Panc1 (cell line): ENCODE measurements at regions not wholly inside any gene's neighbourhood (a gene's known extent, or its start where the extent isn't known, plus 50 kb on each side); places are given as distances from the start of the nearest gene placed in this dataset.

Experiments used
- ATAC-seq: fragments of 200-7000 bp; cut with Tn5 transposase; 2 replicates; pipeline ENCODE4 v1.9.1; 2020; ENCODE audit warnings: mild to moderate bottlenecking, moderate library complexity
- BruUV-seq: library from RNA; stranded (reverse); fragments of 400-500 nt; replicated peaks from 2 replicates; lab custom pipeline; 2021; lab: Mats Ljungman, UMichigan
- CTCF ChIA-PET: fragments of 300-600 bp; sonication (Branson Sonifier 250); formaldehyde crosslinking; loops from one replicate; lab custom pipeline; 2022; ENCODE audit warnings: antibody characterized with exemption; lab: Charles Lee
- POLR2A ChIA-PET: fragments of 300-600 bp; sonication (Branson Sonifier 250); formaldehyde crosslinking; loops from one replicate; lab custom pipeline; 2022; ENCODE audit warnings: antibody characterized with exemption; lab: Charles Lee
- DNase-seq: peaks from one replicate; pipeline ENCODE4 v3.0.0-alpha.2; 2010; ENCODE audit warnings: low read depth, low spot score
- H3K27ac ChIP-seq: 2 replicates; pipeline ENCODE4 v1.5.1; 2011; ENCODE audit warnings: mild to moderate bottlenecking, low read length, inconsistent platforms
- H3K27me3 ChIP-seq: fragments of 200-500 bp; sonication (Bioruptor generic); 2 replicates; pipeline ENCODE4 v1.6.0; 2014; ENCODE audit warnings: low read length, inconsistent platforms; ENCODE audit not compliant: control insufficient read depth, insufficient read depth
- H3K36me3 ChIP-seq: fragments of 200-500 bp; sonication (Bioruptor generic); 2 replicates; pipeline ENCODE4 v1.5.1; 2014; ENCODE audit warnings: inconsistent platforms, mild to moderate bottlenecking, low read length, moderate library complexity; ENCODE audit not compliant: control insufficient read depth, insufficient read depth
- H3K4me1 ChIP-seq: 2 replicates; pipeline ENCODE4 v1.5.1; 2011; ENCODE audit warnings: inconsistent platforms, mild to moderate bottlenecking, low read length, moderate library complexity; ENCODE audit not compliant: control insufficient read depth, insufficient read depth
- H3K4me3 ChIP-seq, 2 experiments: 2 replicates each; pipeline ENCODE4 v1.5.1; 2011 to 2012; ENCODE audit warnings: low read depth in 2 of 2, low read length in 2 of 2, mild to moderate bottlenecking in 2 of 2, inconsistent platforms in 1 of 2, moderate library complexity in 1 of 2
- H3K9me3 ChIP-seq: fragments of 200-500 bp; sonication (Bioruptor generic); 2 replicates; pipeline ENCODE4 v1.5.1; 2014; ENCODE audit warnings: low read depth, mild to moderate bottlenecking, inconsistent platforms, low read length, moderate library complexity; ENCODE audit not compliant: control insufficient read depth, insufficient read depth
- CTCF ChIP-seq: fragments of 450-650 bp; IDR thresholded peaks from 2 replicates; pipeline ENCODE4 v1.5.1; 2017; ENCODE audit warnings: mild to moderate bottlenecking
- POLR2AphosphoS5 ChIP-seq: IDR thresholded peaks from 2 replicates; pipeline ENCODE4 v1.6.1; 2012; ENCODE audit warnings: mild to moderate bottlenecking, low read depth, low read length, moderate library complexity
- REST ChIP-seq, 2 experiments: IDR thresholded peaks; 2 replicates each; pipeline ENCODE4 v1.6.1; 2011 to 2012; ENCODE audit warnings: low read depth in 2 of 2, control low read depth in 1 of 2, low read length in 1 of 2, mild to moderate bottlenecking in 1 of 2, moderate library complexity in 1 of 2; ENCODE audit not compliant: insufficient read depth in 1 of 2
- SIN3A ChIP-seq: IDR thresholded peaks from 2 replicates; pipeline ENCODE4 v1.6.1; 2012; ENCODE audit warnings: low read depth, mild to moderate bottlenecking, low read length, moderate library complexity, borderline replicate concordance; ENCODE audit not compliant: insufficient read depth
- TCF7L2 ChIP-seq: IDR thresholded peaks from 2 replicates; pipeline ENCODE4 v1.6.1; 2011; ENCODE audit warnings: mild to moderate bottlenecking, low read depth, low read length, inconsistent platforms
- in situ Hi-C: cut with HindIII; loops from 2 replicates; pipeline ENCODE4 v1.10.0; 2016; ENCODE audit warnings: low sequenced_read_pairs, low pct_unique_long_range_greater_than_20kb
- intact Hi-C: fragments of 100-400 bp; cut with micrococcal nuclease; formaldehyde crosslinking; loops from one replicate; pipeline ENCODE4 v1.10.0; 2022; ENCODE audit not compliant: unreplicated experiment

GRCh38 chr16:66113223-66113622 lies 253.3 kb upstream of the CDH5 start:
- no peak for TF ChIP-seq TCF7L2
- TF ChIP-seq CTCF, result no peak
- TF ChIP-seq POLR2AphosphoS5, result no peak
- no peak for TF ChIP-seq SIN3A
- TF ChIP-seq REST (IDR thresholded peaks at IDR 0.05; ENCODE audit: insufficient read depth in 1 of 2, low read depth in 2 of 2, low read length in 1 of 2), result no peak
- ATAC-seq (no peak), DNase-seq (no peak)
- no TSS peak for BruUV-seq
- H3K36me3 ChIP-seq, result no peaks in the 10 kb centered on the region
- H3K9me3 ChIP-seq, result no peaks in the 10 kb centered on the region
- in situ Hi-C loops (no loop called here), intact Hi-C loops (no loop called here)
- no peak overlapping the region for H3K27ac ChIP-seq
- CTCF ChIA-PET, result no interaction called here
- H3K4me1 ChIP-seq, result no peaks in the 10 kb centered on the region
- no peak overlapping the region for H3K4me3 ChIP-seq
- H3K27me3 ChIP-seq, result peaks cover 5% of the 10 kb centered on the region; the same call in 1 of the 2 replicates
- POLR2A ChIA-PET, result no interaction called here

DNA sequence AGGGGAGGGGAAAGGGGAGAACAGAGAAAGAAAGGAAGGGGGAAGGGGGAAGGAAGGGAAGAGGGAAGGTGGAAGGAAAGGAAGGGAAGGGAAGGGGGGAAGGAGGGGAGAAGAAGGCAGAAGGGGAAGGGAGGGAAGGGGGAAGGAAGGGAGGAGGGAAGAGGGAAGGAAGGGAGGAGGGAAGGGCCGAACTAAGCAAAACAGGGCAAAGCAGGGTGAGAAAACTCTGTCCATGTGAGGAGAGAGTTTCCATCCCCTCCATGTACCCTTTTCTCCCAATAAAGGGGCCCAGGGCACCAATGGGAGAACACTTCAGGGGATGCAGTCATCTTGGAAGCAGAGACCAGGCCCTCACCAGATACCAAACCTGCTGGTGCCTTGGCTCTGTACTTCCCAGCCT lies 256.8 kb upstream of the CDH5 start:
- H3K4me3 ChIP-seq, result no peak overlapping the region
- H3K27me3 ChIP-seq, result peaks cover 5% of the 10 kb centered on the region; the same call in 1 of the 2 replicates
- ChIA-PET CTCF (no interaction called here), POLR2A (no interaction called here)
- no peaks in the 10 kb centered on the region for H3K36me3 ChIP-seq
- DNase-seq, result no peak
- in situ Hi-C loops, result no loop called here
- intact Hi-C loops, result no loop called here
- H3K4me1 ChIP-seq, result no peaks in the 10 kb centered on the region
- no peak overlapping the region for H3K27ac ChIP-seq
- no peaks in the 10 kb centered on the region for H3K9me3 ChIP-seq
- TF ChIP-seq CTCF, result no peak
- no peak for TF ChIP-seq TCF7L2
- TF ChIP-seq REST (IDR thresholded peaks at IDR 0.05; ENCODE audit: insufficient read depth in 1 of 2, low read depth in 2 of 2, low read length in 1 of 2), result no peak
- no peak for TF ChIP-seq POLR2AphosphoS5
- BruUV-seq, result no TSS peak
- no peak for ATAC-seq
